ENCODE measurements at regions not wholly inside any gene's neighbourhood (a gene's known extent, or its start where the extent isn't known, plus 50 kb on each side); places are given as distances from the start of the nearest gene placed in this dataset.
"Not testable (repeated sequence)": the region's sequence is repeated elsewhere in the genome, so short reads cannot be mapped to it uniquely, and the experiment has no call there.

DNA sequence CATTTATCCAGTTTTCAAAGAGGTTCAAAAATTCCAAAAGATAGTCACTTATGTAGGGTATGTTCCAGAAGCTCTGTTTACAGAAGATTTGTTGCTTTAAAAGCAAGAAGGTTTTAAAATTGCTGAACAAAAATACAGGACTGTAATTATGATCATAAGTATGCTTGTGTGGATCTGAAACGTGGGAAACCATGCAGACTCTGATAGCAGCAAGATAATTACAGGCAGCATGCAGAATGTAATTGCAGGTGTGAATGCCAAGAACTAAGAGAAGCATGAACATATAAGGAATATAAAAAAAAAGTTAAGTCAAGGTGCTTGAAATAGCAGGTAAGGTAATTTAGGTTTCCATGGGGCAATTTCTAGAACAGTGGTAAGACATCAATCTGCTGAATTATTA lies 405.7 kb downstream of the ARL4A start:
- 0 to 100% (median 60%) methylated on average over 1 of the region's 1 CpG; no CpG with 5 or more reads in 1 of the 10 experiments for WGBS, 10 experiments
- Histone ChIP-seq H3K27ac (no peak overlapping the region), H3K4me3 (no peak overlapping the region), H3K4me1 (replicated peaks in 1 of 2) (no peaks in the 10 kb centered on the region)
- ATAC-seq (replicated peaks in 6 of 8): no peak
- in situ Hi-C loops (cut with MboI; ENCODE audit: low pct_unique_long_range_greater_than_20kb in 2 of 9, low sequenced_read_pairs in 9 of 9, unreplicated experiment in 9 of 9): no loop called here

DNA sequence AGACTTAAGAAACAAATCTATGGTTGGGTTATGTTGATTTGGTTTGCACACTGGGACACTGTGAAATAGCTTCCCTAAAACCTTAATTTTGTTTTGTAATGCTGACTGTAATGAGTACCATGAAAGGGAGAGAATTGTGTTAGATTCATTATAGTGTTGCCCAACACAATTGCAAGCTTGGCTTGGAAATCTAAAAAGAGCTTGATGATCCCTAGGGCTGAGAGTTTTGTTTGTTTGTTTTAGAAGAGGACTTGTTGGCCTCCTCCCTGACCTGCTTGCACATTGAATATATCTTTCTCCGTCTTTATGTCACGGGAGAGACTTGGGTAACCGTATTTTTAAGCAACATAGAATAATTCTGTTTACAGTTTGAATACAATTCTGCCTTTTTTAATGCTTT lies 410.1 kb downstream of the ARL4A start:
- H3K27ac ChIP-seq: no peak overlapping the region
- in situ Hi-C loops (cut with MboI; ENCODE audit: low pct_unique_long_range_greater_than_20kb in 2 of 9, low sequenced_read_pairs in 9 of 9, unreplicated experiment in 9 of 9): no loop called here
- WGBS, 10 experiments: 40 to 94% (median 78%) methylated on average over 2 to 3 of the region's 3 CpGs; no CpG with 5 or more reads in 1 of the 10 experiments
- no peak overlapping the region for H3K4me3 ChIP-seq
- ATAC-seq (replicated peaks in 6 of 8): no peak
- peaks cover 2 to 4% of the 10 kb centered on the region in 2 donors for H3K4me1 ChIP-seq (replicated peaks in 1 of 2)

DNA sequence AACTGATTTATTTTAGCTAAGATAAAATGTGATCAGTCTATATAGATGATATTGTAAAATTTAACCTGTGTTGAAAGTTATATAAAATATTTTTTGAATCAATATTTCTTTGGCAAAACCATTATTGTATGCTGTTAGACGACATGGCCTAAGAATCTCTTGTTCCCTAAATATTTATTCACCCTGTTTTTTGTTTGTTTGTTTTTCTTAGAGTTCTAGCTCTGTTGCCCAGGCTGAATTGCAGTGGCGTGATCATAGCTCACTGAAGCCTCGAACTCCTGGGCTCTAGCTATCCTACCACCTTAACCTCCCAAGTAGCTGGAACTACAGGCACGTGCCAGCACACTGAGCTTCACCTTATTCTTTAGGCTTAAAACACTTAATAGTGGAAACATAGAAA lies 410.7 kb downstream of the ARL4A start:
- 42 to 100% (median 97%) methylated on average over 1 to 4 of the region's 4 CpGs; no CpG with 5 or more reads in 1 of the 10 experiments for WGBS, 10 experiments
- in situ Hi-C loops (cut with MboI; ENCODE audit: low pct_unique_long_range_greater_than_20kb in 2 of 9, low sequenced_read_pairs in 9 of 9, unreplicated experiment in 9 of 9): no loop called here
- no peak for ATAC-seq (replicated peaks in 6 of 8)

DNA sequence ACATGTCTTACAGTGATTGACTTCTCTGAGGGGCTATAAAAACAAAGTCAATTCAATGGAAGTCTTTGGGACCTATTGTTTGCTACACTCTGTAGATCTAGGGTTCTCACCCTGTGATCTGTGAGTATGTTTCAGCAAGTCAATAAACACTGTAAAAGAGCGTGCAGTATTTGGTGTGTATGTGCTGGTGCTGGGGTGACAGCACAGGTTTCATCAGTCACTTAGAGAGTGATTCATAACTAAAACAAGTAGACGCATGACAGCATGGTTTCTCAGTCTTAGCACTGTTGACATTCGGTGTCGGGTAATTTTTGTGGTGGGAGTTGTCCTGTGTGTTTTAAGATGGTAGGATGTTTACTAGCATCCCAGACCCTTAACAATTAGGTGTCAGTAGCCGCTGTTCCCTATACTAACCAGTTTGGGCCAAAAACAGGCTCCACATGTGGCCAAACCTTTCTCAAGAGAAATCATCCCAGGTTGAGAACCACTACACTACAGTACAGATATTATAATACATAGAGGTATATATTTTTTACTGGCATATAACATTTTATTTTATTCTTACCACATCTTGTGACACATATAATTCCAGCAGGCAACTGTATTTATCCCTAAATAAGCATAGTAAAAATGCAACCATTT lies 411.8 kb downstream of the ARL4A start:
- peaks cover 2 to 4% of the 10 kb centered on the region in 2 donors for H3K4me1 ChIP-seq (replicated peaks in 1 of 2)
- WGBS, 10 experiments: 33 to 100% (median 83%) methylated on average over 2 to 5 of the region's 5 CpGs; no CpG with 5 or more reads in 3 of the 10 experiments
- in situ Hi-C loops (cut with MboI; ENCODE audit: low pct_unique_long_range_greater_than_20kb in 2 of 9, low sequenced_read_pairs in 9 of 9, unreplicated experiment in 9 of 9): no loop called here
- no peak overlapping the region for H3K27ac ChIP-seq
- no peak overlapping the region for H3K4me3 ChIP-seq
- ATAC-seq (replicated peaks in 6 of 8): peak in 3 of 8 experiments; percentile 22 to 69 (median 63)

More for the DNA sequence above, 410.7 kb downstream of the ARL4A start:
- Histone ChIP-seq H3K27ac (no peak overlapping the region), H3K4me1 (replicated peaks in 1 of 2) (peaks cover 2 to 4% of the 10 kb centered on the region in 2 donors), H3K4me3 (no peak overlapping the region)

DNA sequence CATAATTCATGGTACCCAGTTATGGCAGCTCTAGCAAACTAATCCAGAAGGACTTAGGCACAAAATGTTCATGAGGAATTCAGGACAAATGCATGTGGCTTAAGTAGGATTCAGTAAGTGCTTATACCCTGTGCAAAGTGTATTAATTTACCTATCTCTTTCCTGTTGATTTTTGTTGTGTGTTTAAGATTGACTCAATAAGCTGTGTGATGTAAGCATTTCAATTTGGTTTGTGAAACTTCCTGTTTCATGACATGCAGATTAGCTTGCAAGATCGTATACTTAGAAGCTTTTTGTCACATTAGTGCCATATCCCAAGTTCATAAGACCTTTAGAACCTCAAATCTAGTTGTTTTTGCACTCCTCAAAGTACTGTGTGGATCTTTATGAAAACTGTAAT lies 416.7 kb downstream of the ARL4A start:
- 33 to 100% (median 89%) methylated on average over 1 of the region's 1 CpG; no CpG with 5 or more reads in 1 of the 10 experiments for WGBS, 10 experiments
- ATAC-seq (replicated peaks in 6 of 8): no peak
- Histone ChIP-seq H3K4me1 (replicated peaks in 1 of 2) (peaks cover 0 to 2% of the 10 kb centered on the region in 2 donors), H3K27ac (no peak overlapping the region), H3K4me3 (no peak overlapping the region)
- in situ Hi-C loops (cut with MboI; ENCODE audit: low pct_unique_long_range_greater_than_20kb in 2 of 9, low sequenced_read_pairs in 9 of 9, unreplicated experiment in 9 of 9): no loop called here

DNA sequence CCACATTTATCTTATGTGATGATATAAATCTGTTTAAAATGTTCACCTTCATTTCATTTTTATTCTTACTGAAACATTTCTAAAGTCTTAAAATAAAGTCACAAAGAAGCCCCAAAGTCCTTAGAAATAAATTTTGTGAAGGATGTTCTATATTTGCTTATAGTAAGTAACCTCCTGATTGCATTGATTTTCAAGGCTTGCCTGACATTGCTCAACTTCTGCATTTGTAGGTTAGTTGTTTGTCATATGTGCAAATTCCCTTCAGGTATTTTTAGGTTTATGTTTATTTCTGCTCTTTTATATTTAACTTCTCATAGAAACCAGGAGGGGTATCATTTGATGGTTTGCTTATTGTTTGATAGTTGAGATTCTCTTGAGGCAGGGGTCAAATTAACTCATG lies 417.8 kb downstream of the ARL4A start:
- in situ Hi-C loops (cut with MboI; ENCODE audit: low pct_unique_long_range_greater_than_20kb in 2 of 9, low sequenced_read_pairs in 9 of 9, unreplicated experiment in 9 of 9): no loop called here
- no peak for ATAC-seq (replicated peaks in 6 of 8)
- H3K4me1 ChIP-seq (replicated peaks in 1 of 2): no peaks in the 10 kb centered on the region
- no peak overlapping the region for H3K27ac ChIP-seq
- H3K4me3 ChIP-seq: no peak overlapping the region

DNA sequence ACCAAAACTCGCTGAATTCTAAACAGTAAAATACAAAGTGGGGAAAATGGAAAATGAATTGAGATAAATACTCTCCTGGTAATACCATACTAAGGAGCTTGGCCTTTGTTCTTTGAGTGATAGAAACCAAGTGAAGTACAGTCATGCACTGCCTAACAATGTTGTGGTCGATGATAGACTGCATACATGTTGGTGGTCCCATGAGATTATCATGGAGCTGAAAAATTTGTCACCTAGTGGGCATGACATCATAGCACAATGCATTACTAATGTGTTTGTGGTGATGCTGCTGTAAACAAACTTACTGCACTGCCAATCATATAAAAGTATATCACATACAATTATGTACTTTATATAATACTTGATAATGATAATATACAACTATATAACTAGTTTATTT lies 419.1 kb downstream of the ARL4A start:
- ATAC-seq (replicated peaks in 6 of 8): peak in 2 of 8 experiments; percentile 50 to 53
- in situ Hi-C loops (cut with MboI; ENCODE audit: low pct_unique_long_range_greater_than_20kb in 2 of 9, low sequenced_read_pairs in 9 of 9, unreplicated experiment in 9 of 9): no loop called here
- 60 to 100% (median 89%) methylated on average over 1 to 2 of the region's 2 CpGs; no CpG with 5 or more reads in 2 of the 10 experiments for WGBS, 10 experiments
- no peak overlapping the region for H3K27ac ChIP-seq
- no peak overlapping the region for H3K4me3 ChIP-seq
- H3K4me1 ChIP-seq (replicated peaks in 1 of 2): no peaks in the 10 kb centered on the region

DNA sequence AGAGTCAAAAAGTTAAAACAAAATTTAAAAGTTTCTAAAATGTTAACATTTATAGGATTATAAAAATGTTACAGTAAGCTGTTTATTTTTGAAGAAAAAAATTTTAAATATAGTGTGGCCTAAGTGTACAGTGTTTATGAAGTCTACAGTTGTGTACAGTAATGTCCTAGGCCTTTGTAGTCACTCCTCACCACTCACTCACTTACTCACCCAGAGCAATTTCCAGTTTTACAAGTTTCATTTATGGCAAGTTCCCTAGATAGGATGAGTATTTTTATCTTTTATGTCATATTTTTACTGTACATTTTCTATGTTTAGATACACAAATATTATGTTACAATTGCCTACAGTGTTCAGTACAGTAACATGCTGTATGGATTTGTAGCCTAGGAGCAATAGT lies 419.9 kb downstream of the ARL4A start:
- H3K4me3 ChIP-seq: no peak overlapping the region
- in situ Hi-C loops (cut with MboI; ENCODE audit: low pct_unique_long_range_greater_than_20kb in 2 of 9, low sequenced_read_pairs in 9 of 9, unreplicated experiment in 9 of 9): no loop called here
- no peak overlapping the region for H3K27ac ChIP-seq
- ATAC-seq (replicated peaks in 6 of 8): no peak
- H3K4me1 ChIP-seq (replicated peaks in 1 of 2): no peaks in the 10 kb centered on the region

DNA sequence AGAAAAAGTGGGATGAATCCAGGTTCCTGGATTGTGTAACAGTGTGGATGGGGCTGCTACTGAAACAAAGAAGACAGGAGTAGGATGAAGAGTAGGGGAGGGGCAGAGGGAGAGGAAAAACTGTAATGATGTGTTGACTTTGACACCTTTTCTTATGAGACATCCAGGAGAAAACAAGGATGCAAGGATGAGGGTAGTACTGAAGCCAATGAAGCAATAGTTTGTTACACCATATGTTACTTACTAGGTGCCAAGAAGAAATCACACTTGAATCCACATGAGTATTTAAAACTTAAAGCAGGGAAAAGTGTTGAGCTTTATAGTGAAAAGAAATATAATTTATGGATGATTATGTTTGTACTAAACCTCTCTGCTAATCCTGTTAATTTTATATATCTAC lies 420.6 kb downstream of the ARL4A start:
- Histone ChIP-seq H3K27ac (no peak overlapping the region), H3K4me3 (no peak overlapping the region), H3K4me1 (replicated peaks in 1 of 2) (no peaks in the 10 kb centered on the region)
- in situ Hi-C loops (cut with MboI; ENCODE audit: low pct_unique_long_range_greater_than_20kb in 2 of 9, low sequenced_read_pairs in 9 of 9, unreplicated experiment in 9 of 9): no loop called here
- no peak for ATAC-seq (replicated peaks in 6 of 8)

DNA sequence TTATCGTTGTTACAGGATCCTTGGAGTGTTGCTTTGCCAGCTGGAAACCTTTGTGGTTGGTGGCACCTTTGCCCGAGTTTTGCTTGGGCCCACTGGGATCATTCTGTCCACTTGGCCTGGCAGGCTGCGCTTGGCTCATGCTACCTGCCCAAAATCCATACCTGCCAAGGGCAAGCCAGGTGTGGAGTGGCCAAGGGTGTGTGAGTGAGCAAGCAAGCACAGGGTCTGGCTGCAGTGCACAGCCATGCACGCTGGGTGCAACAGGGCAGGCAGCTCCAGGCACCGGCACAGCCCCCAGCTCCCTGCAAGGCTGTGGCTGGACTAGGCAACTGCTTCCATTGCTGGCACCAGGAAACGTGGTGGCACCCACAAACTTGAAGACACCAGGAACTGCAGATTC lies 421.8 kb downstream of the ARL4A start:
- 20 to 100% (median 82%) methylated on average over 1 to 4 of the region's 6 CpGs; no CpG with 5 or more reads in 3 of the 10 experiments for WGBS, 10 experiments
- in situ Hi-C loops (cut with MboI; ENCODE audit: low pct_unique_long_range_greater_than_20kb in 2 of 9, low sequenced_read_pairs in 9 of 9, unreplicated experiment in 9 of 9): no loop called here
- Histone ChIP-seq H3K4me1 (replicated peaks in 1 of 2) (no peaks in the 10 kb centered on the region), H3K27ac (no peak overlapping the region), H3K4me3 (no peak overlapping the region)
- ATAC-seq (replicated peaks in 6 of 8): no peak

DNA sequence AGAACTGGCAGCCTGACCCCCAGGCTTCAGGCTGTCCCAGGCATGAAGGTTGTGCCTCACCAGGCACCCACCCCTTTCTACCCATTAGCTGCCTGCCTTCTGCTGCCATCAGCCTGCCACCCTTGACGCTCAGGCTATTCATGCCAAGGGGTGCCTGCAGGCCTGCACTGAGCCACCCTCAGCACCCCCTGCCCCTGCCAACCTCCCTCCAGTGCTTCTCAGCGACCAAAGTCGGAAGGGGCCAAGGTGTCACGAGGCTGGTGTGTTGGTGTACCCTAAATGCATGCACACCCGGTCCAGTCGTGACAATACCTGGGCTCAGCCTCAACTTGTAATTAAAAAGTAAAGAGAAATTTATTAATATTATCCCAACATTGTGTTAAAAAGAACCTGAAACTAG lies 422.7 kb downstream of the ARL4A start:
- Histone ChIP-seq H3K4me3 (no peak overlapping the region), H3K4me1 (replicated peaks in 1 of 2) (peaks cover 0 to 1% of the 10 kb centered on the region in 2 donors), H3K27ac (no peak overlapping the region)
- 80 to 100% (median 85%) methylated on average over 1 to 4 of the region's 6 CpGs; no CpG with 5 or more reads in 1 of the 10 experiments for WGBS, 10 experiments
- ATAC-seq (replicated peaks in 6 of 8): no peak
- in situ Hi-C loops (cut with MboI; ENCODE audit: low pct_unique_long_range_greater_than_20kb in 2 of 9, low sequenced_read_pairs in 9 of 9, unreplicated experiment in 9 of 9): loop anchor here in 1 of 9 experiments (10.0 kb wide), 1 partner anchor 415 kb away; no protein-coding TSS in a partner anchor

DNA sequence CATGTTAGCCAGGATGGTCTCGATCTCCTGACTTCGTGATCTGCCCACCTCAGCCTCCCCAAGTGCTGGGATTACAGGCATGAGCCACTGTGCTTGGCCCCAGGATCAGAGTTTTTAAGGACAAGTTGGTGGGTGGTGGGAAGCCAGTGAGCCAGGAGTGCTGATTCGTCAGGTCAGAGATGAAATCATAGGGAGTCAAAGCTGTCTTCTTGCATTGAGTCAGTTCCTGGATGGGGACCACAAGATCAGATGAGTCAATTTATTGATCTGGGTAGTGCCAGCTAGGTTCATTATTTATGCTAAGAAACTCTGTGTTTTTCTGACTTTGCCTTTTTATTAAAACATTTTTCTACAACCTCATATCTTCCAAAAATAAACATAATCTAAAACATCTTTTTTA lies 423.8 kb downstream of the ARL4A start:
- Histone ChIP-seq H3K27ac (no peak overlapping the region), H3K4me1 (replicated peaks in 1 of 2) (peaks cover 4 to 5% of the 10 kb centered on the region in 2 donors), H3K4me3 (no peak overlapping the region)
- in situ Hi-C loops (cut with MboI; ENCODE audit: low pct_unique_long_range_greater_than_20kb in 2 of 9, low sequenced_read_pairs in 9 of 9, unreplicated experiment in 9 of 9): loop anchor here in 1 of 9 experiments (10.0 kb wide), 1 partner anchor 416 kb away; no protein-coding TSS in a partner anchor
- no peak for ATAC-seq (replicated peaks in 6 of 8)
- 0 to 100% (median 53%) methylated on average over 1 to 3 of the region's 3 CpGs; no CpG with 5 or more reads in 6 of the 10 experiments for WGBS, 10 experiments

DNA sequence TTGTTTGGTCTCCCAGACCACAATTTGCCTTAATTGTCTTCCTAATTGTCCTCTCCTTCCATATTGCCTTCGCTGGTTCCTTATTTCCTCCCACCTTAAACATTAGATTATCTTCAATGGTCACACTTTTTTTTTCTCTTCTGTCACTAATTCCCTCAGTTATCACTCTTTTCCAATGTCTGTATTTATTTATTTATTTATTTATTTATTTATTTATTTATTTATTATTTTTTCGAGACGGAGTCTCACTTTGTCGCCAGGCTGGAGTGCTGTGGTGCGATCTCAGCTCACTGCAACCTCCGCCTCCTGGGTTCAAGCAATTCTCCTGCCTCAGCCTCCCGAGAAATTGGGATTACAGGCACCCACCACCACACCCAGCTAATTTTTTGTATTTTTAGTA lies 426.8 kb downstream of the ARL4A start:
- not testable (repeated sequence) for H3K27ac ChIP-seq; H3K4me1 ChIP-seq (replicated peaks in 1 of 2); H3K4me3 ChIP-seq; ATAC-seq (replicated peaks in 6 of 8)
- in situ Hi-C loops (cut with MboI; ENCODE audit: low pct_unique_long_range_greater_than_20kb in 2 of 9, low sequenced_read_pairs in 9 of 9, unreplicated experiment in 9 of 9): loop anchor here in 1 of 9 experiments (10.0 kb wide), 1 partner anchor 419 kb away; no protein-coding TSS in a partner anchor
- 74 to 100% (median 95%) methylated on average over 2 to 7 of the region's 7 CpGs for WGBS, 10 experiments

All from motor neuron (in vitro differentiated cells).